Mucosa of descending colon (tissue), 3 donors: ENCODE measurements at regions not wholly inside any gene's neighbourhood (a gene's known extent, or its start where the extent isn't known, plus 50 kb on each side); places are given as distances from the start of the nearest gene placed in this dataset.

Experiments used
- ATAC-seq: fragments of 200-7000 bp; cut with Tn5 transposase; one replicate; pipeline ENCODE4 v1.9.1; 2020; ENCODE audit warnings: mild to moderate bottlenecking, moderate library complexity
- DNase-seq, 3 donors: peaks; one replicate each; pipeline ENCODE4 v3.0.0-alpha.2; 2020
- H3K36me3 ChIP-seq: fragments of 200-600 bp; one replicate; pipeline ENCODE4 v1.8.0; 2021; ENCODE audit warnings: low read depth, mild to moderate bottlenecking
- H3K4me1 ChIP-seq: fragments of 200-600 bp; one replicate; pipeline ENCODE4 v1.8.0; 2021; ENCODE audit warnings: low read depth, mild to moderate bottlenecking
- H3K4me3 ChIP-seq: fragments of 200-600 bp; one replicate; pipeline ENCODE4 v1.8.0; 2021; ENCODE audit warnings: mild to moderate bottlenecking
- H3K9me3 ChIP-seq: fragments of 200-600 bp; one replicate; pipeline ENCODE4 v1.8.0; 2021; ENCODE audit warnings: mild to moderate bottlenecking
- CTCF ChIP-seq: fragments of 200-600 bp; IDR thresholded peaks from one replicate; pipeline ENCODE4 v1.8.0; 2022; ENCODE audit warnings: antibody characterized with exemption, mild to moderate bottlenecking
- intact Hi-C, 2 donors: fragments of 100-400 bp; cut with DNase I in 1 of 2; cut with micrococcal nuclease in 1 of 2; formaldehyde crosslinking; loops; one replicate each; pipeline versions ENCODE4 v1.11.0 to v1.11.1; 2022; cut with DNase I, micrococcal nuclease
- donor health status: DM: no; HTN: no; CAD: no; lungs with moderate emphysema.
- donor health status: DM: no; HTN: no; CAD: no.
- donor health status: DM: no; HTN: yes; CAD: no.

DNA sequence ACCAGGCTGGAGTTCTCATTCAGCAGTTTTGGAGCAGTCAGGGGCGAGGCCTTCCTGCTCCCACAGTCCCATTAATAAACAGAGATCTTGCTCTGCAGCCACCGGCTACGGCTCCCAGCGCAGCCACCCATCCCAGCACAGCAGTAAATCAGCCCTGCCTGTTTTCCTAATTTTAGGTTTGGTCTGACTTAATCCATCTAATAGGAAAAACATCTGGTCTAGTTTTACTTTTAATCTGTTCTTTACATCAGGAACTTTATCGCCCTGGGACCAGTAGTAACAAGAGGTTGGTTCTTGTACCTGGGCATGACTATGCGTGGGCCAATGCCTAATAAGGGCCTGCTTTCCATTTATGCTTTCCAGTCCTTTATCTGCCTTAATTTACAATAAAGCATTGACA, 264.0 kb upstream of the DPH6 start:
- no peaks in the 10 kb centered on the region for H3K4me1 ChIP-seq
- no peak overlapping the region for H3K4me3 ChIP-seq
- no peak for TF ChIP-seq CTCF
- no peaks in the 10 kb centered on the region for H3K9me3 ChIP-seq
- ATAC-seq (no peak), DNase-seq (no peak)
- H3K36me3 ChIP-seq: no peaks in the 10 kb centered on the region
- intact Hi-C loops: no loop called here

GRCh38 chr15:35813573-35813972, 267.6 kb upstream of the DPH6 start:
- no peak for DNase-seq
- no peak for TF ChIP-seq CTCF
- intact Hi-C loops: no loop called here
- Histone ChIP-seq H3K9me3 (no peaks in the 10 kb centered on the region), H3K36me3 (no peaks in the 10 kb centered on the region), H3K4me3 (no peak overlapping the region), H3K4me1 (no peaks in the 10 kb centered on the region)
- ATAC-seq: no peak

DNA sequence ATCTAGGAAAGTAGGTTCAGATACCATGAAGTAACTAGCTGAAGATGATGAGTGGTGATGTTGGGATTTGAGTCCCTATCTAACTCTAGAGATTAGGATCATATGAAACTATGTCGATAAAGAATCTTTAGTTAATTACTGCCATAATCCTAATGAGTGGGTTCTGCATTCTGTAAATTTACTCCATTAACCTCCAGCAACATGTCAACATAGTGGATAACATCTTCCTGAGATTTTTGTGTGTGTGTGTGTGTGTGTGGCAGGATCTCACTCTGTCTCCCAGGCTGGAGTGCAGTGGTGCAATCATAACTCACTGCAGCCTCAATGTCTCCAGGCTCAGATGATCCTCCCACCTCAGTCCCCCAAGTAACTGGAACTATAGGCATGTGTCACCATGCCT, 272.9 kb upstream of the DPH6 start:
- Histone ChIP-seq H3K4me3 (no peak overlapping the region), H3K36me3 (no peaks in the 10 kb centered on the region), H3K4me1 (no peaks in the 10 kb centered on the region), H3K9me3 (no peaks in the 10 kb centered on the region)
- intact Hi-C loops: no loop called here
- no peak for ATAC-seq
- no peak for DNase-seq
- no peak for TF ChIP-seq CTCF

GRCh38 chr15:35822153-35822552, 276.2 kb upstream of the DPH6 start:
- intact Hi-C loops: no loop called here
- DNase-seq (no peak), ATAC-seq (no peak)
- Histone ChIP-seq H3K36me3 (no peaks in the 10 kb centered on the region), H3K4me3 (no peak overlapping the region), H3K9me3 (no peaks in the 10 kb centered on the region), H3K4me1 (no peaks in the 10 kb centered on the region)
- no peak for TF ChIP-seq CTCF

GRCh38 chr15:35827141-35827540, 281.2 kb upstream of the DPH6 start:
- no peaks in the 10 kb centered on the region for H3K9me3 ChIP-seq

More at GRCh38 chr15:35827141-35827540, 281.2 kb upstream of the DPH6 start:
- Histone ChIP-seq H3K36me3 (no peaks in the 10 kb centered on the region), H3K4me3 (no peak overlapping the region), H3K4me1 (no peaks in the 10 kb centered on the region)
- DNase-seq (no peak), ATAC-seq (no peak)
- TF ChIP-seq CTCF: no peak
- intact Hi-C loops: no loop called here
